Fibroblast of lung (primary cell): ENCODE measurements at regions not wholly inside any gene's neighbourhood (a gene's known extent, or its start where the extent isn't known, plus 50 kb on each side); places are given as distances from the start of the nearest gene placed in this dataset.
A peak's percentile ranks its signal among the peaks of the same experiment; 100 is the strongest.

ENCODE experiments used
- DNase-seq, 2 donors: peaks; one replicate each; pipeline versions ENCODE4 v3.0.0 to v3.0.0-alpha.2; 2010; ENCODE audit warnings: low read depth in 2 of 2
- H2AFZ ChIP-seq: 2 replicates; pipeline ENCODE4 v1.5.1; 2012; ENCODE audit warnings: low read length, control low read depth, inconsistent platforms
- H3K27ac ChIP-seq: 2 replicates; pipeline ENCODE4 v1.5.1; 2011; ENCODE audit warnings: low read length, control low read depth; ENCODE audit not compliant: insufficient read depth
- H3K27me3 ChIP-seq: 2 replicates; pipeline ENCODE4 v1.5.1; 2011; ENCODE audit warnings: mild to moderate bottlenecking, low read length; ENCODE audit not compliant: control insufficient read depth, insufficient read depth
- H3K36me3 ChIP-seq: 2 replicates; pipeline ENCODE4 v1.5.1; 2011; ENCODE audit warnings: low read length; ENCODE audit not compliant: control insufficient read depth, insufficient read depth
- H3K4me1 ChIP-seq: 2 replicates; pipeline ENCODE4 v1.5.1; 2011; ENCODE audit warnings: low read length; ENCODE audit not compliant: control insufficient read depth, insufficient read depth; ENCODE audit errors: extremely low read depth
- H3K4me2 ChIP-seq: 2 replicates; pipeline ENCODE4 v1.5.1; 2011; ENCODE audit warnings: low read length, control low read depth; ENCODE audit not compliant: insufficient read depth; ENCODE audit errors: extremely low read depth
- H3K4me3 ChIP-seq, 4 experiments: fragments of 200-600 bp in 1 of 4; sonication (generic) in 1 of 4; replicated peaks in 1 of 4; 2 replicates each; pipeline ENCODE4 v1.5.1; 2011 to 2016; ENCODE audit warnings: low read length in 4 of 4, low read depth in 3 of 4, mild to moderate bottlenecking in 3 of 4, control low read depth in 2 of 4, inconsistent platforms in 1 of 4, mixed read lengths in 1 of 4; ENCODE audit not compliant: insufficient read depth in 1 of 4; ENCODE audit errors: control extremely low read depth in 1 of 4
- H3K79me2 ChIP-seq: 2 replicates; pipeline ENCODE4 v1.5.1; 2012; ENCODE audit warnings: mild to moderate bottlenecking, low read length, inconsistent platforms; ENCODE audit not compliant: control insufficient read depth, insufficient read depth
- H3K9ac ChIP-seq: 2 replicates; pipeline ENCODE4 v1.5.1; 2011; ENCODE audit warnings: mild to moderate bottlenecking, low read length, control low read depth; ENCODE audit not compliant: insufficient read depth
- H3K9me3 ChIP-seq: 2 replicates; pipeline ENCODE4 v1.5.1; 2012; ENCODE audit warnings: low read depth, low read length; ENCODE audit not compliant: control insufficient read depth, insufficient read depth
- H4K20me1 ChIP-seq: 2 replicates; pipeline ENCODE4 v1.5.1; 2011; ENCODE audit warnings: low read length; ENCODE audit not compliant: control insufficient read depth, insufficient read depth; ENCODE audit errors: extremely low read depth
- CTCF ChIP-seq, 2 donors: IDR thresholded peaks in 1 of 2; conservative IDR thresholded peaks in 1 of 2; 1 replicate in 1 of 2; 2 replicates in 1 of 2; pipeline ENCODE4 v1.5.1; 2011 to 2012; ENCODE audit warnings: low read length in 2 of 2, control low read depth in 1 of 2, inconsistent platforms in 1 of 2, low read depth in 1 of 2, mild to moderate bottlenecking in 1 of 2
- EZH2 ChIP-seq: IDR thresholded peaks from 2 replicates; pipeline ENCODE4 v1.5.1; 2012; ENCODE audit warnings: low read length, control low read depth, mild to moderate bottlenecking; ENCODE audit errors: missing control alignments

- no peak overlapping the region for H3K4me2 ChIP-seq
- TF ChIP-seq EZH2: no peak
- TF ChIP-seq CTCF (conservative IDR thresholded peaks at IDR 0.05 in 1 of 2, IDR thresholded peaks at IDR 0.05 in 1 of 2; ENCODE audit: low read depth in 1 of 2, low read length in 2 of 2): no peak
- no peak overlapping the region for H3K4me3 ChIP-seq
- no peaks in the 10 kb centered on the region for H3K36me3 ChIP-seq
- no peaks in the 10 kb centered on the region for H3K4me1 ChIP-seq
- peak in 1 of 2 donors; percentile 22 for DNase-seq
- no peak overlapping the region for H3K9ac ChIP-seq
- H3K9me3 ChIP-seq: no peaks in the 10 kb centered on the region
- no peak overlapping the region for H2AFZ ChIP-seq
- no peaks in the 10 kb centered on the region for H3K27me3 ChIP-seq
- H4K20me1 ChIP-seq: no peaks in the 10 kb centered on the region
- no peaks in the 10 kb centered on the region for H3K79me2 ChIP-seq
- H3K27ac ChIP-seq: no peak overlapping the region
These were observed 184.4 kb downstream of the VEGFC start for GRCh38 chr4:176608346-176608745.

- no peak overlapping the region for H3K4me2 ChIP-seq
- TF ChIP-seq CTCF (conservative IDR thresholded peaks at IDR 0.05 in 1 of 2, IDR thresholded peaks at IDR 0.05 in 1 of 2; ENCODE audit: low read depth in 1 of 2, low read length in 2 of 2): no peak
- TF ChIP-seq EZH2: no peak
- DNase-seq: no peak
These were observed 182.1 kb downstream of the VEGFC start for GRCh38 chr4:176610594-176610993.

GRCh38 chr4:176611381-176611780 lies 181.3 kb downstream of the VEGFC start:
- Histone ChIP-seq H3K27me3 (no peaks in the 10 kb centered on the region), H3K4me1 (no peaks in the 10 kb centered on the region), H3K79me2 (no peaks in the 10 kb centered on the region), H3K4me2 (no peak overlapping the region), H3K27ac (no peak overlapping the region), H3K9me3 (no peaks in the 10 kb centered on the region), H3K36me3 (no peaks in the 10 kb centered on the region), H3K4me3 (no peak overlapping the region), H2AFZ (no peak overlapping the region), H4K20me1 (no peaks in the 10 kb centered on the region), H3K9ac (no peak overlapping the region)
- no peak for TF ChIP-seq CTCF (conservative IDR thresholded peaks at IDR 0.05 in 1 of 2, IDR thresholded peaks at IDR 0.05 in 1 of 2; ENCODE audit: low read depth in 1 of 2, low read length in 2 of 2)
- peak in 1 of 2 donors; percentile 12 for DNase-seq

More at GRCh38 chr4:176610594-176610993, 182.1 kb downstream of the VEGFC start:
- Histone ChIP-seq H3K9ac (no peak overlapping the region), H3K36me3 (no peaks in the 10 kb centered on the region), H3K4me3 (no peak overlapping the region), H3K4me1 (no peaks in the 10 kb centered on the region), H3K9me3 (no peaks in the 10 kb centered on the region), H4K20me1 (no peaks in the 10 kb centered on the region), H3K27me3 (no peaks in the 10 kb centered on the region), H3K27ac (no peak overlapping the region), H2AFZ (no peak overlapping the region), H3K79me2 (no peaks in the 10 kb centered on the region)
